NCI-H524 treated with DMSO at 0.1 percent for 48 hours (cell line): ENCODE measurements at regions not wholly inside any gene's neighbourhood (a gene's known extent, or its start where the extent isn't known, plus 50 kb on each side); places are given as distances from the start of the nearest gene placed in this dataset.
"Not testable (repeated sequence)": the region's sequence is repeated elsewhere in the genome, so short reads cannot be mapped to it uniquely, and the experiment has no call there.

ENCODE experiments used
- DNase-seq: peaks from one replicate; lab custom pipeline; 2025; lab: John Stamatoyannopoulos, UW

GRCh38 chr12:131214936-131215335 lies 261.2 kb downstream of the ADGRD1 start:
- not testable (repeated sequence) for DNase-seq

- DNase-seq, result not testable (repeated sequence)
These were observed 262.9 kb downstream of the ADGRD1 start for GRCh38 chr12:131216587-131216986.

GRCh38 chr12:131217024-131217586 lies 263.4 kb downstream of the ADGRD1 start:
- DNase-seq, result no peak

GRCh38 chr12:131218026-131218922 lies 264.6 kb downstream of the ADGRD1 start:
- DNase-seq, result no peak

- no peak for DNase-seq
These were observed 265.4 kb downstream of the ADGRD1 start for GRCh38 chr12:131218923-131219669.

- DNase-seq, result no peak
These were observed 266.1 kb downstream of the ADGRD1 start for GRCh38 chr12:131219670-131220330.

- no peak for DNase-seq
These were observed 266.6 kb downstream of the ADGRD1 start for GRCh38 chr12:131220331-131220685.

- no peak for DNase-seq
These were observed 267.6 kb downstream of the ADGRD1 start for GRCh38 chr12:131221061-131221956.

- DNase-seq, result no peak
These were observed 268.2 kb downstream of the ADGRD1 start for GRCh38 chr12:131221957-131222328.

GRCh38 chr12:131222329-131223139 lies 268.8 kb downstream of the ADGRD1 start:
- DNase-seq, result no peak

GRCh38 chr12:131223171-131223761 lies 269.6 kb downstream of the ADGRD1 start:
- DNase-seq, result no peak

- DNase-seq, result no peak
These were observed 270.1 kb downstream of the ADGRD1 start for GRCh38 chr12:131223791-131224225.

GRCh38 chr12:131224226-131225065 lies 270.7 kb downstream of the ADGRD1 start:
- DNase-seq, result not testable (repeated sequence)

GRCh38 chr12:131225066-131225380 lies 271.3 kb downstream of the ADGRD1 start:
- not testable (repeated sequence) for DNase-seq

- no peak for DNase-seq
These were observed 272.9 kb downstream of the ADGRD1 start for GRCh38 chr12:131226345-131227265.

GRCh38 chr12:131227641-131228040 lies 273.9 kb downstream of the ADGRD1 start:
- not testable (repeated sequence) for DNase-seq

- not testable (repeated sequence) for DNase-seq
These were observed 275.3 kb downstream of the ADGRD1 start for GRCh38 chr12:131229079-131229425.
